Endodermal cell (in vitro differentiated cells): ENCODE measurements at regions not wholly inside any gene's neighbourhood (a gene's known extent, or its start where the extent isn't known, plus 50 kb on each side); places are given as distances from the start of the nearest gene placed in this dataset.

Source experiments
- DNase-seq: peaks from one replicate; pipeline ENCODE4 v3.0.0-alpha.2; 2017
- H3K27ac ChIP-seq: 2 replicates; pipeline ENCODE4 v1.5.1; 2013; ENCODE audit warnings: mild to moderate bottlenecking, low read depth, low read length, moderate library complexity
- H3K27me3 ChIP-seq: 2 replicates; pipeline ENCODE4 v1.6.1; 2013; ENCODE audit warnings: mild to moderate bottlenecking, low read length, moderate library complexity; ENCODE audit not compliant: insufficient read depth, control insufficient read depth, poor library complexity, severe bottlenecking
- H3K36me3 ChIP-seq: 2 replicates; pipeline ENCODE4 v1.7.0; 2013; ENCODE audit warnings: mild to moderate bottlenecking, low read length, moderate library complexity; ENCODE audit not compliant: control insufficient read depth, insufficient read depth
- H3K4me1 ChIP-seq: one replicate; pipeline ENCODE4 v1.7.0; 2013; ENCODE audit warnings: low read length; ENCODE audit not compliant: control insufficient read depth, insufficient read depth
- H3K4me3 ChIP-seq: 2 replicates; pipeline ENCODE4 v1.5.1; 2013; ENCODE audit warnings: mild to moderate bottlenecking, low read length, moderate library complexity
- H3K9ac ChIP-seq: 2 replicates; pipeline ENCODE4 v1.6.1; 2013; ENCODE audit warnings: mild to moderate bottlenecking, low read length, moderate library complexity; ENCODE audit not compliant: poor library complexity, severe bottlenecking; ENCODE audit errors: extremely low read depth
- H3K9me3 ChIP-seq: 2 replicates; pipeline ENCODE4 v1.6.1; 2013; ENCODE audit warnings: mild to moderate bottlenecking, low read length, moderate library complexity; ENCODE audit not compliant: control insufficient read depth
- H3K27ac Mint-ChIP-seq: 2 replicates; pipeline ENCODE4 v1.8.0; 2020; ENCODE audit warnings: mixed read lengths
- H3K27me3 Mint-ChIP-seq: 2 replicates; pipeline ENCODE4 v1.8.0; 2021; ENCODE audit warnings: mild to moderate bottlenecking, mixed read lengths; ENCODE audit not compliant: insufficient read depth
- H3K36me3 Mint-ChIP-seq: 2 replicates; pipeline ENCODE4 v1.8.0; 2020; ENCODE audit warnings: low read depth, mixed read lengths
- H3K4me1 Mint-ChIP-seq: 2 replicates; pipeline ENCODE4 v1.8.0; 2020; ENCODE audit warnings: mixed read lengths
- H3K4me3 Mint-ChIP-seq: 2 replicates; pipeline ENCODE4 v1.8.0; 2020; ENCODE audit warnings: mild to moderate bottlenecking, moderate library complexity, mixed read lengths
- H3K9me3 Mint-ChIP-seq: 2 replicates; pipeline ENCODE4 v1.8.0; 2020; ENCODE audit warnings: mild to moderate bottlenecking, mixed read lengths
- WGBS, 2 experiments: methylation state at CpG; one replicate each; pipeline versions ENCODE4 v1.1.5 to v1.1.7; 2013; ENCODE audit warnings: missing lambda C conversion rate in 2 of 2, mixed read lengths in 1 of 2; ENCODE audit not compliant: insufficient coverage in 1 of 2, insufficient read length in 1 of 2; 5-methylcytosine and 5-hydroxymethylcytosine counted together
- TF ChIP-seq, protein P1 (sequence below): fragments of 200-600 bp; sonication (generic); conservative IDR thresholded peaks from 2 replicates; pipeline ENCODE4 v1.5.0; 2021; ENCODE audit warnings: antibody characterized with exemption, mild to moderate bottlenecking

- no peaks in the 10 kb centered on the region for H3K36me3 Mint-ChIP-seq
- peaks cover 26% of the 10 kb centered on the region for H3K9me3 Mint-ChIP-seq
Observed at GRCh38 chr7:157472311-157473050, 135.7 kb downstream of the DNAJB6 start.

GRCh38 chr7:157473051-157473569 lies 136.3 kb downstream of the DNAJB6 start:
- Mint-ChIP-seq H3K4me3 (no peak overlapping the region), H3K9me3 (peaks cover 26% of the 10 kb centered on the region), H3K4me1 (no peaks in the 10 kb centered on the region), H3K36me3 (no peaks in the 10 kb centered on the region), H3K27ac (no peak overlapping the region), H3K27me3 (peaks cover 15% of the 10 kb centered on the region)
- Histone ChIP-seq H3K36me3 (no peaks in the 10 kb centered on the region), H3K9ac (no peak overlapping the region), H3K4me3 (no peak overlapping the region), H3K4me1 (no peaks in the 10 kb centered on the region), H3K27ac (no peak overlapping the region), H3K27me3 (no peaks in the 10 kb centered on the region), H3K9me3 (peaks cover 27% of the 10 kb centered on the region)
- 70 to 78% methylated on average over 4 of the region's 4 CpGs for WGBS, 2 experiments
- no peak for DNase-seq
- TF ChIP-seq, protein P1, sequence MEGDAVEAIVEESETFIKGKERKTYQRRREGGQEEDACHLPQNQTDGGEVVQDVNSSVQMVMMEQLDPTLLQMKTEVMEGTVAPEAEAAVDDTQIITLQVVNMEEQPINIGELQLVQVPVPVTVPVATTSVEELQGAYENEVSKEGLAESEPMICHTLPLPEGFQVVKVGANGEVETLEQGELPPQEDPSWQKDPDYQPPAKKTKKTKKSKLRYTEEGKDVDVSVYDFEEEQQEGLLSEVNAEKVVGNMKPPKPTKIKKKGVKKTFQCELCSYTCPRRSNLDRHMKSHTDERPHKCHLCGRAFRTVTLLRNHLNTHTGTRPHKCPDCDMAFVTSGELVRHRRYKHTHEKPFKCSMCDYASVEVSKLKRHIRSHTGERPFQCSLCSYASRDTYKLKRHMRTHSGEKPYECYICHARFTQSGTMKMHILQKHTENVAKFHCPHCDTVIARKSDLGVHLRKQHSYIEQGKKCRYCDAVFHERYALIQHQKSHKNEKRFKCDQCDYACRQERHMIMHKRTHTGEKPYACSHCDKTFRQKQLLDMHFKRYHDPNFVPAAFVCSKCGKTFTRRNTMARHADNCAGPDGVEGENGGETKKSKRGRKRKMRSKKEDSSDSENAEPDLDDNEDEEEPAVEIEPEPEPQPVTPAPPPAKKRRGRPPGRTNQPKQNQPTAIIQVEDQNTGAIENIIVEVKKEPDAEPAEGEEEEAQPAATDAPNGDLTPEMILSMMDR, result no peak

More at GRCh38 chr7:157472311-157473050, 135.7 kb downstream of the DNAJB6 start:
- no peaks in the 10 kb centered on the region for H3K27me3 ChIP-seq
- TF ChIP-seq, protein P1, result no peak
- no peak overlapping the region for H3K4me3 ChIP-seq
- no peaks in the 10 kb centered on the region for H3K36me3 ChIP-seq
- 53 to 58% methylated on average over 7 to 10 of the region's 10 CpGs for WGBS, 2 experiments
- no peak overlapping the region for H3K9ac ChIP-seq
- peaks cover 15% of the 10 kb centered on the region for H3K27me3 Mint-ChIP-seq
- peak; percentile 26 for DNase-seq
- no peak overlapping the region for H3K4me3 Mint-ChIP-seq
- H3K4me1 Mint-ChIP-seq, result no peaks in the 10 kb centered on the region
- H3K9me3 ChIP-seq, result peaks cover 27% of the 10 kb centered on the region
- H3K27ac ChIP-seq, result no peak overlapping the region
- no peak overlapping the region for H3K27ac Mint-ChIP-seq
- H3K4me1 ChIP-seq, result no peaks in the 10 kb centered on the region

DNA sequence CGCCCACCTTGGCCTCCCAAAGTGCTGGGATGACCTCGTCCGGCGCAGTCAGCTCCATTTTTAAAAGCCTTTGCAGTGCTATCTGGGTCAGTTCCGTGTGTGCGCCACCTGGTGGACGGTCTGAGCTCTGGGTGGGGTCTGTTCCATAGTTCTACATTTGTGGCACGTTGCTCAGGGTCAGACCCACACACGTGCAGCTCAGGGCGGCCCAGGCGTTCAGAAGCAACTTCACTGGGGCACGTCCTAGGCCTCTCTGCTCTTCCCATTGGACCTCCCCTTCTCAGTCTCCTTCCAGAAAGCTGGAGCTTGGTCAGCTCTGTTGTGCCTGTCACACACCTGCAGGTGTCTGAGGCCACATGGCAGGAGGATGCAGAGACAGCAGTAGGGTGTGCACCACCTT lies 137.9 kb downstream of the DNAJB6 start:
- WGBS, 2 experiments, result 41 to 59% methylated on average over 11 to 12 of the region's 12 CpGs

More for the DNA sequence above, 137.9 kb downstream of the DNAJB6 start:
- H3K27ac Mint-ChIP-seq, result no peak overlapping the region
- peak; percentile 90 for DNase-seq
- H3K4me1 ChIP-seq, result no peaks in the 10 kb centered on the region
- no peak overlapping the region for H3K27ac ChIP-seq
- peaks cover 15% of the 10 kb centered on the region for H3K27me3 Mint-ChIP-seq
- no peaks in the 10 kb centered on the region for H3K27me3 ChIP-seq
- no peak overlapping the region for H3K4me3 Mint-ChIP-seq
- no peaks in the 10 kb centered on the region for H3K36me3 ChIP-seq
- H3K4me1 Mint-ChIP-seq, result no peaks in the 10 kb centered on the region
- H3K9ac ChIP-seq, result no peak overlapping the region
- H3K9me3 ChIP-seq, result peaks cover 28% of the 10 kb centered on the region
- TF ChIP-seq, protein P1, result peak; percentile 76
- H3K9me3 Mint-ChIP-seq, result peaks cover 26% of the 10 kb centered on the region
- no peaks in the 10 kb centered on the region for H3K36me3 Mint-ChIP-seq
- no peak overlapping the region for H3K4me3 ChIP-seq
